ENCODE measurements at regions not wholly inside any gene's neighbourhood (a gene's known extent, or its start where the extent isn't known, plus 50 kb on each side); places are given as distances from the start of the nearest gene placed in this dataset.

- H3K4me1 Mint-ChIP-seq (ENCODE audit: low read depth, unreplicated experiment), result peaks cover 22% of the 10 kb centered on the region
- Histone ChIP-seq H3K4me3 (ENCODE audit: insufficient read depth, low read depth, low read length) (no peak overlapping the region), H3K79me2 (ENCODE audit: insufficient read depth, low read length) (no peaks in the 10 kb centered on the region), H3K36me3 (ENCODE audit: insufficient read depth, low read length) (no peaks in the 10 kb centered on the region), H4K20me1 (ENCODE audit: insufficient read depth, low read length) (no peaks in the 10 kb centered on the region), H3K4me2 (ENCODE audit: low read length) (no peak overlapping the region), H3K4me1 (ENCODE audit: insufficient read depth, low read length) (no peaks in the 10 kb centered on the region), H3K9ac (ENCODE audit: low read length) (no peak overlapping the region), H3K27ac (ENCODE audit: low read depth, low read length) (no peak overlapping the region), H3K9me3 (ENCODE audit: insufficient read depth, low read depth, low read length) (no peaks in the 10 kb centered on the region), H3K27me3 (ENCODE audit: insufficient read depth, low read length) (no peaks in the 10 kb centered on the region), H2AFZ (ENCODE audit: low read depth, low read length) (no peak overlapping the region)
- no peaks in the 10 kb centered on the region for H3K36me3 Mint-ChIP-seq (ENCODE audit: low read depth, unreplicated experiment)
- no peak overlapping the region for H3K27ac Mint-ChIP-seq (ENCODE audit: unreplicated experiment)
- FAIRE-seq (no peak), DNase-seq (ENCODE audit: low read depth) (no peak)
- no peaks in the 10 kb centered on the region for H3K27me3 Mint-ChIP-seq (ENCODE audit: low read depth, unreplicated experiment)
- TF ChIP-seq CTCF (IDR thresholded peaks at IDR 0.05; ENCODE audit: insufficient read depth, low read depth, low read length) (no peak), EZH2 (IDR thresholded peaks at IDR 0.05; ENCODE audit: insufficient read depth, low read length) (no peak)
- H3K9me3 Mint-ChIP-seq (ENCODE audit: unreplicated experiment), result no peaks in the 10 kb centered on the region
- H3K4me3 Mint-ChIP-seq (ENCODE audit: unreplicated experiment), result no peak overlapping the region
Measured at GRCh38 chr11:86869531-86869930, 69.2 kb downstream of the PRSS23 start.

- Histone ChIP-seq H3K4me3 (ENCODE audit: insufficient read depth, low read depth, low read length) (no peak overlapping the region), H3K9me3 (ENCODE audit: insufficient read depth, low read depth, low read length) (no peaks in the 10 kb centered on the region), H3K27ac (ENCODE audit: low read depth, low read length) (no peak overlapping the region), H3K79me2 (ENCODE audit: insufficient read depth, low read length) (no peaks in the 10 kb centered on the region), H4K20me1 (ENCODE audit: insufficient read depth, low read length) (no peaks in the 10 kb centered on the region), H3K36me3 (ENCODE audit: insufficient read depth, low read length) (no peaks in the 10 kb centered on the region), H3K4me2 (ENCODE audit: low read length) (no peak overlapping the region), H3K4me1 (ENCODE audit: insufficient read depth, low read length) (no peaks in the 10 kb centered on the region), H3K27me3 (ENCODE audit: insufficient read depth, low read length) (no peaks in the 10 kb centered on the region), H3K9ac (ENCODE audit: low read length) (no peak overlapping the region), H2AFZ (ENCODE audit: low read depth, low read length) (no peak overlapping the region)
- DNase-seq (ENCODE audit: low read depth), result peak; percentile 30
- Mint-ChIP-seq H3K4me3 (ENCODE audit: unreplicated experiment) (no peak overlapping the region), H3K36me3 (ENCODE audit: low read depth, unreplicated experiment) (no peaks in the 10 kb centered on the region), H3K4me1 (ENCODE audit: low read depth, unreplicated experiment) (peaks cover 28% of the 10 kb centered on the region), H3K27ac (ENCODE audit: unreplicated experiment) (peak overlapping the region; percentile 36), H3K9me3 (ENCODE audit: unreplicated experiment) (no peaks in the 10 kb centered on the region), H3K27me3 (ENCODE audit: low read depth, unreplicated experiment) (no peaks in the 10 kb centered on the region)
- no peak for TF ChIP-seq EZH2 (IDR thresholded peaks at IDR 0.05; ENCODE audit: insufficient read depth, low read length)
- peak; percentile 86 for TF ChIP-seq CTCF (IDR thresholded peaks at IDR 0.05; ENCODE audit: insufficient read depth, low read depth, low read length)
- peak; percentile 63 for FAIRE-seq
Measured at GRCh38 chr11:86869966-86870570, 69.7 kb downstream of the PRSS23 start.

- no peak overlapping the region for H3K4me3 Mint-ChIP-seq (ENCODE audit: unreplicated experiment)
- Histone ChIP-seq H3K79me2 (ENCODE audit: insufficient read depth, low read length) (no peaks in the 10 kb centered on the region), H3K9me3 (ENCODE audit: insufficient read depth, low read depth, low read length) (no peaks in the 10 kb centered on the region), H3K4me2 (ENCODE audit: low read length) (no peak overlapping the region), H3K4me1 (ENCODE audit: insufficient read depth, low read length) (no peaks in the 10 kb centered on the region), H3K4me3 (ENCODE audit: insufficient read depth, low read depth, low read length) (no peak overlapping the region), H3K36me3 (ENCODE audit: insufficient read depth, low read length) (no peaks in the 10 kb centered on the region), H3K27me3 (ENCODE audit: insufficient read depth, low read length) (no peaks in the 10 kb centered on the region), H2AFZ (ENCODE audit: low read depth, low read length) (no peak overlapping the region), H3K27ac (ENCODE audit: low read depth, low read length) (no peak overlapping the region), H4K20me1 (ENCODE audit: insufficient read depth, low read length) (no peaks in the 10 kb centered on the region), H3K9ac (ENCODE audit: low read length) (no peak overlapping the region)
- H3K36me3 Mint-ChIP-seq (ENCODE audit: low read depth, unreplicated experiment), result no peaks in the 10 kb centered on the region
- peak overlapping the region; percentile 49 for H3K27ac Mint-ChIP-seq (ENCODE audit: unreplicated experiment)
- FAIRE-seq (peak; percentile 20), DNase-seq (ENCODE audit: low read depth) (no peak)
- H3K9me3 Mint-ChIP-seq (ENCODE audit: unreplicated experiment), result no peaks in the 10 kb centered on the region
- no peaks in the 10 kb centered on the region for H3K27me3 Mint-ChIP-seq (ENCODE audit: low read depth, unreplicated experiment)
- no peak for TF ChIP-seq CTCF (IDR thresholded peaks at IDR 0.05; ENCODE audit: insufficient read depth, low read depth, low read length)
- no peak for TF ChIP-seq EZH2 (IDR thresholded peaks at IDR 0.05; ENCODE audit: insufficient read depth, low read length)
- H3K4me1 Mint-ChIP-seq (ENCODE audit: low read depth, unreplicated experiment), result peaks cover 36% of the 10 kb centered on the region
Measured at GRCh38 chr11:86873573-86874083, 73.3 kb downstream of the PRSS23 start.
